ENCODE measurements at regions not wholly inside any gene's neighbourhood (a gene's known extent, or its start where the extent isn't known, plus 50 kb on each side); places are given as distances from the start of the nearest gene placed in this dataset.

DNA sequence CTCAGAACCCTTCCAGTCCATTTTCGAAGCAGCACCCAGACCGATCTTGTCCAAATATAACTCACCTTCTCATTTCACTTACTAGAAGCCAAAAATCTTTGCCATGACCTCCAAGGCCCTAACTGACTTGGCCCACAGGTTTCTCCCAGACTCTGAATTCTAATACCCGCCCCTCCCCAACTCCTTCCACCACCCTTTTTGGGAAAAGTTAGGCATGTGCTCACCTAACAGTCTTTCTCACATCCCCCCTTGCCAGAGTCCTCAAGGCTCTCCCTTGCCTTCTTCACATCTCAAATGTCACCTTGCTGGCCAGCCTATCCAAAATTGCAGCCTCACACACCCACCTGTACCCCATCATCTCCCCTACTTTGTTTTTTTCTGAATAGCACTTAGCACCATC is 369.3 kb downstream of the NXPE2 start:
- Histone ChIP-seq H3K27me3 (replicated peaks) (no peaks in the 10 kb centered on the region), H3K36me3 (replicated peaks) (no peaks in the 10 kb centered on the region), H3K4me3 (ENCODE audit: low read depth, low read length) (no peak overlapping the region), H3K27ac (no peak overlapping the region)
- TF ChIP-seq, protein P1, sequence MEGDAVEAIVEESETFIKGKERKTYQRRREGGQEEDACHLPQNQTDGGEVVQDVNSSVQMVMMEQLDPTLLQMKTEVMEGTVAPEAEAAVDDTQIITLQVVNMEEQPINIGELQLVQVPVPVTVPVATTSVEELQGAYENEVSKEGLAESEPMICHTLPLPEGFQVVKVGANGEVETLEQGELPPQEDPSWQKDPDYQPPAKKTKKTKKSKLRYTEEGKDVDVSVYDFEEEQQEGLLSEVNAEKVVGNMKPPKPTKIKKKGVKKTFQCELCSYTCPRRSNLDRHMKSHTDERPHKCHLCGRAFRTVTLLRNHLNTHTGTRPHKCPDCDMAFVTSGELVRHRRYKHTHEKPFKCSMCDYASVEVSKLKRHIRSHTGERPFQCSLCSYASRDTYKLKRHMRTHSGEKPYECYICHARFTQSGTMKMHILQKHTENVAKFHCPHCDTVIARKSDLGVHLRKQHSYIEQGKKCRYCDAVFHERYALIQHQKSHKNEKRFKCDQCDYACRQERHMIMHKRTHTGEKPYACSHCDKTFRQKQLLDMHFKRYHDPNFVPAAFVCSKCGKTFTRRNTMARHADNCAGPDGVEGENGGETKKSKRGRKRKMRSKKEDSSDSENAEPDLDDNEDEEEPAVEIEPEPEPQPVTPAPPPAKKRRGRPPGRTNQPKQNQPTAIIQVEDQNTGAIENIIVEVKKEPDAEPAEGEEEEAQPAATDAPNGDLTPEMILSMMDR (IDR thresholded peaks at IDR 0.05; ENCODE audit: low read depth, low read length, missing control alignments) = no peak
- in situ Hi-C loops (cut with HindIII; ENCODE audit: low pct_ligation_motif_present, low sequenced_read_pairs) = no loop called here
- no peak for DNase-seq

DNA sequence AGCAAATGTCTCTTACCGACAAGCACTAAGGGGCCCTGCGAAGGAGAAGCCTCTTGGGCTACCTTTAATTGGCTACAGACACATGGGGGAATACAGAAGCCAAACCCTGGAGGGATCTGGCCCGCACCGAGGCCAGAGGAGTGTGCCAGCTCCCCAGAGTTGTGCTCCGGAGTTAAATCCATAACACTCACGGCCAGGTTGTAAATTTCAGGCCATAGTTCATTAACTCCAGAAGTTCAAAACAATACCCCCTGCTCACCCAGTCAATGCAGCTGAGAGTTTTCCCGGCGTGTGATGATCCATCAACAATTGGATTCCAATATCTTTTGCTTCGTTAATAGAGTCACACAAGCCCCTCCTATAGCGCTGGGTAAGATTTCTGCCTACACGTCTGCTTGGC is 371.5 kb downstream of the NXPE2 start:
- H3K4me3 ChIP-seq (ENCODE audit: low read depth, low read length) = no peak overlapping the region
- DNase-seq = no peak
- in situ Hi-C loops (cut with HindIII; ENCODE audit: low pct_ligation_motif_present, low sequenced_read_pairs) = no loop called here
- TF ChIP-seq, protein P1 (IDR thresholded peaks at IDR 0.05; ENCODE audit: low read depth, low read length, missing control alignments) = no peak
- H3K27ac ChIP-seq = no peak overlapping the region
- H3K27me3 ChIP-seq (replicated peaks) = no peaks in the 10 kb centered on the region
- H3K36me3 ChIP-seq (replicated peaks) = no peaks in the 10 kb centered on the region

DNA sequence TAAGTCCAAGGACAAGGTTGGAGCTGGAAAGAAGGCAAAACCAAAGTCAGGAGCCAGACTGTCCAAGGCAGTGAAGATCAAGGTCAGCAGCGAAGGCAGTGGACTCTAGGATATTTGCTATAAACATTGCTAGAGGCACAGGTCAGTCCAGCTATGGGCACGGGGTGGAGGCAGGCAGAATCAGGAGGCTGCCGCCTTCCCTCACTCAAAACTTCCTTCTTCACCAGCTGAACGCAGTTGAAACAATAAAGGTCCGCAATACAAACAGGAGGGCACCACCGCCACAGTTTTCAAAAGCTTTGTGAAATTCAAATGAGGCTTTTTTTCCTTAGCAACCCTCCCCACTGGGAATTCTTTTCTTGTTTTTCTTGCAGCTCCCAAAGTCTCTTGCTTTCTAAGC is 372.4 kb downstream of the NXPE2 start:
- Histone ChIP-seq H3K36me3 (replicated peaks) (no peaks in the 10 kb centered on the region), H3K4me3 (ENCODE audit: low read depth, low read length) (no peak overlapping the region), H3K27me3 (replicated peaks) (no peaks in the 10 kb centered on the region), H3K27ac (no peak overlapping the region)
- no peak for DNase-seq
- in situ Hi-C loops (cut with HindIII; ENCODE audit: low pct_ligation_motif_present, low sequenced_read_pairs) = no loop called here
- TF ChIP-seq, protein P1 (IDR thresholded peaks at IDR 0.05; ENCODE audit: low read depth, low read length, missing control alignments) = no peak

DNA sequence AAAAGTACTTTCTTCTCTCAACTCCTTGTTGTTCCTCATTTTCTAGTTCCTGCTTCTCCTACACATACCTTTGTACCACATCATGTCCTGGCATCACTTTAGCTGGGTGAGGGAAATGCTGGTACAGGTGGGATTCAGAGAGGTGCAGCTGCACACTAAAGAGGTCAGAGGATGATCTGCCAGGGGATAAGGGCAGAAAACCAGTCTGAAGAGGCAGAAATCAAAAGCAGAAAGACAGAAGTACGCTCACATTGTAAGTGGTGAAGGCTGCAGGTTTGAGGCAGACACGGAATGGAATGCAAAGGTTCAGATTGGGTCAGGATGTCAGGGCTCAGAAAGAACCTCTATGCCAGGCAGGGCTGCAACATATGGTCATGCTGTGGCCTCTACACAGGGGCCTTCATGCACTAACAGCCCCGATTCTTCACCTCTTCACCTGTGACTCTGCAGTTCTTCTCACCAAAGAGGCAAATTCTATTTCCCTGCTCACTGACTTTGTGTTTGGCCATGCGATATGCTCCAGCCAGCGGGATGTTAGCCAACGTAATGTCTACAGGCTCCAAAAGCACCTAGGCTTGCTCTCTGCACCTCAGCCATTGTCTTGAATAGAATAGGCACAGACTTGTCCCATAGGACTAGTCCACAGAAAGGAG is 373.7 kb downstream of the NXPE2 start:
- H3K36me3 ChIP-seq (replicated peaks) = no peaks in the 10 kb centered on the region
- H3K27me3 ChIP-seq (replicated peaks) = no peaks in the 10 kb centered on the region
- DNase-seq = no peak
- TF ChIP-seq, protein P1 (IDR thresholded peaks at IDR 0.05; ENCODE audit: low read depth, low read length, missing control alignments) = no peak
- no peak overlapping the region for H3K27ac ChIP-seq
- H3K4me3 ChIP-seq (ENCODE audit: low read depth, low read length) = no peak overlapping the region
- in situ Hi-C loops (cut with HindIII; ENCODE audit: low pct_ligation_motif_present, low sequenced_read_pairs) = no loop called here

DNA sequence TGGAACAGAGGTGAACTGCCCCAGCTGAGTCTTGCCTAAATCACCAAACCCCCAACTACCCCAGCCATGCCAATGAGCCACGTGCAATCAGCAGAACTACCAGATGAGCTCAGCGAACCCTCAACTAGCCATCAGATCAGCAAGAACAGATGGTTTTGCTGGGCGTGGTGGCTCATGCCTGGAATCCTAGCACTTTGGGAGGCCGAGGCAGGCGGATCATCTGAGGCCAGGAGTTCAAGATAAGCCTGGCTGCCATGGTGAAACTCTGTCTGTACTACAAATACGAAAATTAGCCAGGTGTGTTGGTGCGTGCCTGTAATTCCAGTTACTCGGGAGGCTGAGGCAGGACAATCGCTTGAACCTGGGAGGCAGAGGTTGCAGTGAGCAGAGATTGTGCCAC is 374.3 kb downstream of the NXPE2 start:
- DNase-seq = no peak
- H3K4me3 ChIP-seq (ENCODE audit: low read depth, low read length) = no peak overlapping the region
- H3K27me3 ChIP-seq (replicated peaks) = no peaks in the 10 kb centered on the region
- no peak overlapping the region for H3K27ac ChIP-seq
- in situ Hi-C loops (cut with HindIII; ENCODE audit: low pct_ligation_motif_present, low sequenced_read_pairs) = no loop called here
- TF ChIP-seq, protein P1 (IDR thresholded peaks at IDR 0.05; ENCODE audit: low read depth, low read length, missing control alignments) = no peak
- no peaks in the 10 kb centered on the region for H3K36me3 ChIP-seq (replicated peaks)

Measured in brain microvascular endothelial cell (primary cell).